ENCODE measurements at regions not wholly inside any gene's neighbourhood (a gene's known extent, or its start where the extent isn't known, plus 50 kb on each side); places are given as distances from the start of the nearest gene placed in this dataset.

- DNase-seq, result no peak
- Histone ChIP-seq H3K4me3 (replicated peaks in 1 of 3) (no peak overlapping the region), H3K4me1 (no peaks in the 10 kb centered on the region), H3K27ac (no peak overlapping the region), H3K27me3 (no peaks in the 10 kb centered on the region), H3K9me3 (no peaks in the 10 kb centered on the region), H3K36me3 (no peaks in the 10 kb centered on the region)
- TF ChIP-seq CTCF (IDR thresholded peaks at IDR 0.05) (no peak), POLR2A (IDR thresholded peaks at IDR 0.05) (no peak)
- intact Hi-C loops (cut with DNase I), result no loop called here
- WGBS, 2 donors, result 63 to 77% methylated on average over 4 of the region's 4 CpGs
Observed at GRCh38 chr11:105553025-105553424, 56.8 kb upstream of the GRIA4 start.

GRCh38 chr11:105548359-105548758 lies 61.5 kb upstream of the GRIA4 start:
- no peak for DNase-seq
- Histone ChIP-seq H3K4me1 (no peaks in the 10 kb centered on the region), H3K9me3 (no peaks in the 10 kb centered on the region), H3K27me3 (no peaks in the 10 kb centered on the region), H3K27ac (no peak overlapping the region), H3K36me3 (no peaks in the 10 kb centered on the region), H3K4me3 (replicated peaks in 1 of 3) (no peak overlapping the region)
- TF ChIP-seq POLR2A (IDR thresholded peaks at IDR 0.05), result no peak
- 57 to 69% methylated on average over 3 of the region's 3 CpGs for WGBS, 2 donors
- intact Hi-C loops (cut with DNase I), result no loop called here

- H3K27me3 ChIP-seq, result no peaks in the 10 kb centered on the region
- DNase-seq, result no peak
Observed at GRCh38 chr11:105538588-105538987, 71.3 kb upstream of the GRIA4 start.

GRCh38 chr11:105537531-105537930 lies 72.3 kb upstream of the GRIA4 start:
- WGBS, 2 donors, result 50 to 52% methylated on average over 2 of the region's 2 CpGs
- H3K9me3 ChIP-seq, result no peaks in the 10 kb centered on the region
- no peak for DNase-seq
- intact Hi-C loops (cut with DNase I), result no loop called here
- no peaks in the 10 kb centered on the region for H3K4me1 ChIP-seq
- no peak overlapping the region for H3K27ac ChIP-seq
- H3K4me3 ChIP-seq (replicated peaks in 1 of 3), result no peak overlapping the region
- TF ChIP-seq CTCF (IDR thresholded peaks at IDR 0.05) (no peak), POLR2A (IDR thresholded peaks at IDR 0.05) (no peak)
- no peaks in the 10 kb centered on the region for H3K27me3 ChIP-seq
- no peaks in the 10 kb centered on the region for H3K36me3 ChIP-seq

More at GRCh38 chr11:105538588-105538987, 71.3 kb upstream of the GRIA4 start:
- Histone ChIP-seq H3K36me3 (no peaks in the 10 kb centered on the region), H3K4me1 (no peaks in the 10 kb centered on the region), H3K9me3 (no peaks in the 10 kb centered on the region), H3K4me3 (replicated peaks in 1 of 3) (no peak overlapping the region), H3K27ac (no peak overlapping the region)
- WGBS, 2 donors, result 82 to 90% methylated on average over 3 of the region's 3 CpGs
- intact Hi-C loops (cut with DNase I), result no loop called here
- no peak for TF ChIP-seq POLR2A (IDR thresholded peaks at IDR 0.05)
- no peak for TF ChIP-seq CTCF (IDR thresholded peaks at IDR 0.05)

- TF ChIP-seq CTCF (IDR thresholded peaks at IDR 0.05) (no peak), POLR2A (IDR thresholded peaks at IDR 0.05) (no peak)
- Histone ChIP-seq H3K4me3 (replicated peaks in 1 of 3) (no peak overlapping the region), H3K27ac (no peak overlapping the region), H3K36me3 (no peaks in the 10 kb centered on the region), H3K27me3 (no peaks in the 10 kb centered on the region), H3K9me3 (no peaks in the 10 kb centered on the region), H3K4me1 (no peaks in the 10 kb centered on the region)
- intact Hi-C loops (cut with DNase I), result no loop called here
- WGBS, 2 donors, result 57 to 72% methylated on average over 3 of the region's 3 CpGs
- DNase-seq, result no peak
Observed at GRCh38 chr11:105524286-105524685, 85.6 kb upstream of the GRIA4 start.
